ENCODE measurements at regions not wholly inside any gene's neighbourhood (a gene's known extent, or its start where the extent isn't known, plus 50 kb on each side); places are given as distances from the start of the nearest gene placed in this dataset.

- POLR2A ChIA-PET, result no interaction called here
Observed at GRCh38 chr6:40701352-40702007, 114.3 kb upstream of the LRFN2 start.

GRCh38 chr6:40700006-40700580 lies 112.9 kb upstream of the LRFN2 start:
- peaks cover 11% of the 10 kb centered on the region for H3K27me3 Mint-ChIP-seq
- intact Hi-C loops (cut with micrococcal nuclease), result no loop called here
- H3K36me3 Mint-ChIP-seq (ENCODE audit: low read depth), result no peaks in the 10 kb centered on the region
- H3K27ac Mint-ChIP-seq, result no peak overlapping the region
- POLR2A ChIA-PET, result no interaction called here
- ATAC-seq (ENCODE audit: low read depth) (no peak), DNase-seq (no peak)
- H3K4me1 Mint-ChIP-seq, result no peaks in the 10 kb centered on the region
- no peak overlapping the region for H3K4me3 Mint-ChIP-seq
- no peak for TF ChIP-seq CTCF (IDR thresholded peaks at IDR 0.05)
- CTCF ChIA-PET, result no interaction called here
- H3K9me3 Mint-ChIP-seq, result no peaks in the 10 kb centered on the region

More at GRCh38 chr6:40701352-40702007, 114.3 kb upstream of the LRFN2 start:
- Mint-ChIP-seq H3K4me1 (no peaks in the 10 kb centered on the region), H3K4me3 (no peak overlapping the region), H3K9me3 (no peaks in the 10 kb centered on the region), H3K27me3 (peaks cover 13% of the 10 kb centered on the region), H3K36me3 (ENCODE audit: low read depth) (no peaks in the 10 kb centered on the region), H3K27ac (no peak overlapping the region)
- ATAC-seq (ENCODE audit: low read depth) (no peak), DNase-seq (no peak)
- intact Hi-C loops (cut with micrococcal nuclease), result no loop called here
- TF ChIP-seq CTCF (IDR thresholded peaks at IDR 0.05), result no peak
- CTCF ChIA-PET, result no interaction called here

GRCh38 chr6:40695750-40696415 lies 108.7 kb upstream of the LRFN2 start:
- intact Hi-C loops (cut with micrococcal nuclease), result no loop called here
- no peak for DNase-seq
- ChIA-PET POLR2A (no interaction called here), CTCF (no interaction called here)
- Mint-ChIP-seq H3K36me3 (ENCODE audit: low read depth) (no peaks in the 10 kb centered on the region), H3K4me1 (no peaks in the 10 kb centered on the region), H3K27ac (no peak overlapping the region), H3K27me3 (peaks cover 2% of the 10 kb centered on the region), H3K4me3 (no peak overlapping the region), H3K9me3 (no peaks in the 10 kb centered on the region)
- no peak for TF ChIP-seq CTCF (IDR thresholded peaks at IDR 0.05)
- no peak for ATAC-seq (ENCODE audit: low read depth)

GRCh38 chr6:40695114-40695513 lies 108.0 kb upstream of the LRFN2 start:
- intact Hi-C loops (cut with micrococcal nuclease), result no loop called here

More at GRCh38 chr6:40695114-40695513, 108.0 kb upstream of the LRFN2 start:
- ATAC-seq (ENCODE audit: low read depth) (no peak), DNase-seq (no peak)
- Mint-ChIP-seq H3K36me3 (ENCODE audit: low read depth) (no peaks in the 10 kb centered on the region), H3K27me3 (peaks cover 2% of the 10 kb centered on the region), H3K27ac (no peak overlapping the region), H3K4me3 (no peak overlapping the region), H3K9me3 (no peaks in the 10 kb centered on the region), H3K4me1 (no peaks in the 10 kb centered on the region)
- ChIA-PET POLR2A (no interaction called here), CTCF (no interaction called here)
- TF ChIP-seq CTCF (IDR thresholded peaks at IDR 0.05), result no peak
